Mammary epithelial cell (primary cell): ENCODE measurements at regions not wholly inside any gene's neighbourhood (a gene's known extent, or its start where the extent isn't known, plus 50 kb on each side); places are given as distances from the start of the nearest gene placed in this dataset.

Experiments used
- CTCF ChIP-seq, 2 donors: IDR thresholded peaks in 1 of 2; conservative IDR thresholded peaks in 1 of 2; 2 replicates each; pipeline ENCODE4 v1.5.1; 2011 to 2012; ENCODE audit warnings: inconsistent platforms in 2 of 2, low read length in 2 of 2, mild to moderate bottlenecking in 2 of 2, control low read depth in 1 of 2, low read depth in 1 of 2; ENCODE audit not compliant: insufficient read depth in 1 of 2; ENCODE audit errors: extremely low read depth in 1 of 2
- EZH2 ChIP-seq: IDR thresholded peaks from 2 replicates; pipeline ENCODE4 v1.6.1; 2012; ENCODE audit warnings: low read length, inconsistent platforms, borderline replicate concordance

- TF ChIP-seq CTCF (conservative IDR thresholded peaks at IDR 0.05 in 1 of 2, IDR thresholded peaks at IDR 0.05 in 1 of 2; ENCODE audit: extremely low read depth in 1 of 2, insufficient read depth in 1 of 2, low read depth in 1 of 2, low read length in 2 of 2) (no peak), EZH2 (no peak)
Measured at GRCh38 chr3:90136456-90137191, 1029.2 kb downstream of the EPHA3 start.
